ENCODE measurements at regions not wholly inside any gene's neighbourhood (a gene's known extent, or its start where the extent isn't known, plus 50 kb on each side); places are given as distances from the start of the nearest gene placed in this dataset.

GRCh38 chr4:27142841-27143240 is 282.2 kb downstream of the STIM2 start:
- no peaks in the 10 kb centered on the region for H3K27me3 ChIP-seq (replicated peaks; ENCODE audit: insufficient read depth)
- DNase-seq: no peak
- no peak overlapping the region for H3K4me3 ChIP-seq
- WGBS, 2 experiments (ENCODE audit: low coverage in 1 of 2, low lambda C conversion rate in 2 of 2, missing lambda C conversion rate in 2 of 2): 26 to 27% methylated on average over 2 of the region's 2 CpGs
- H4K20me1 ChIP-seq (ENCODE audit: insufficient read depth): no peaks in the 10 kb centered on the region
- no peak overlapping the region for H3K27ac ChIP-seq
- H3K4me1 ChIP-seq (ENCODE audit: insufficient read depth): no peaks in the 10 kb centered on the region
- no peak overlapping the region for H3K4me2 ChIP-seq (ENCODE audit: unreplicated experiment)
- no peaks in the 10 kb centered on the region for H3K79me2 ChIP-seq (ENCODE audit: insufficient read depth)
- TF ChIP-seq EZH2phosphoT487 (IDR thresholded peaks at IDR 0.05; ENCODE audit: insufficient read depth, low read depth) (no peak), EZH2 (IDR thresholded peaks at IDR 0.05; ENCODE audit: insufficient read depth, poor library complexity, severe bottlenecking) (no peak)
- in situ Hi-C loops (cut with MboI): no loop called here
- no peaks in the 10 kb centered on the region for H3K36me3 ChIP-seq (ENCODE audit: low read depth)
- no peaks in the 10 kb centered on the region for H3K9me2 ChIP-seq (ENCODE audit: insufficient read depth)
- no peaks in the 10 kb centered on the region for H3K9me3 ChIP-seq (ENCODE audit: low read depth)
- H3K9ac ChIP-seq: no peak overlapping the region
- H3F3A ChIP-seq (ENCODE audit: insufficient read depth): no peaks in the 10 kb centered on the region
- no peak overlapping the region for H2AFZ ChIP-seq

- peak; percentile 20 for DNase-seq
- WGBS, 2 experiments (ENCODE audit: low coverage in 1 of 2, low lambda C conversion rate in 2 of 2, missing lambda C conversion rate in 2 of 2): 0 to 5% methylated on average over 2 of the region's 2 CpGs
- no peaks in the 10 kb centered on the region for H3K36me3 ChIP-seq (ENCODE audit: low read depth)
- no peaks in the 10 kb centered on the region for H4K20me1 ChIP-seq (ENCODE audit: insufficient read depth)
- H3K27ac ChIP-seq: no peak overlapping the region
- TF ChIP-seq EZH2 (IDR thresholded peaks at IDR 0.05; ENCODE audit: insufficient read depth, poor library complexity, severe bottlenecking) (no peak), EZH2phosphoT487 (IDR thresholded peaks at IDR 0.05; ENCODE audit: insufficient read depth, low read depth) (no peak)
- H3K4me2 ChIP-seq (ENCODE audit: unreplicated experiment): no peak overlapping the region
- no peaks in the 10 kb centered on the region for H3K9me2 ChIP-seq (ENCODE audit: insufficient read depth)
- no peaks in the 10 kb centered on the region for H3K27me3 ChIP-seq (replicated peaks; ENCODE audit: insufficient read depth)
- H3K4me3 ChIP-seq: no peak overlapping the region
- H2AFZ ChIP-seq: no peak overlapping the region
- peaks cover 10% of the 10 kb centered on the region for H3F3A ChIP-seq (ENCODE audit: insufficient read depth)
- peaks cover 18% of the 10 kb centered on the region for H3K4me1 ChIP-seq (ENCODE audit: insufficient read depth)
- no peaks in the 10 kb centered on the region for H3K79me2 ChIP-seq (ENCODE audit: insufficient read depth)
- in situ Hi-C loops (cut with MboI): no loop called here
- H3K9me3 ChIP-seq (ENCODE audit: low read depth): no peaks in the 10 kb centered on the region
- H3K9ac ChIP-seq: no peak overlapping the region
These were observed 285.0 kb downstream of the STIM2 start for GRCh38 chr4:27145597-27145996.

DNA sequence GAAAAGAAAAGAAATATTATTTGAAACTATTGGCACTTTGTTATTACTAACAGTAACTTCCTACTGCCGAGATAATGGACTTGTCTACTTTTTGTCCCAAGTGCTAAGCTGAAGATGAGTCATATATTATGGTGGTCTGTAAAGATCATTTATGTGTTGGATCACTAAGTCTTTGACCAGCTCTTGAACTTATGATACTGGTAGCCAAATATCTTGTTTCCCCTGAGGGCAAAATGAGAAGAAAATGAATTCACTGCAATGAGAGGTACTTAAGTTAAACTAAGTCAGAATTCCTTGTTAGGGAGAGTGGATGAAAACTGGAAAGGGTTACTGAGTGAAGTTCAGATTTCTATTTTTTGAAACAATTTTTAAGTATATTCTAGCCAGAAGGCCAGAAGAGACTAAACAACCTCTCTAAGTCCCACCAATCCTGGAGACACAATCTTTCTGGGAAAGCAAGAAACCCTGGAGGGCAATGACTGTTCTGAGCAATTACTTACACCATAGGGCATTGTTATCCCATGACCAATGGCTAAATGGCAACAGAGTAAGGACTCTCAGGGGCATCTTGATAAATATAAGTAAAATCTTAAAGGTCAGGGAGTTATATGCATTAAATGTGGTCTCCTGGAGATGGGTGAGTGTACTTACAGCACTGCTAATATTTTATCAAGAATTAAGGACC is 287.7 kb downstream of the STIM2 start:
- in situ Hi-C loops (cut with MboI): no loop called here
- H3K27ac ChIP-seq: no peak overlapping the region
- H3K9me2 ChIP-seq (ENCODE audit: insufficient read depth): no peaks in the 10 kb centered on the region
- no peak overlapping the region for H3K4me3 ChIP-seq
- no peaks in the 10 kb centered on the region for H3K36me3 ChIP-seq (ENCODE audit: low read depth)
- no peak overlapping the region for H3K9ac ChIP-seq
- no peak overlapping the region for H2AFZ ChIP-seq
- 16 to 24% methylated on average over 1 of the region's 1 CpG for WGBS, 2 experiments (ENCODE audit: low coverage in 1 of 2, low lambda C conversion rate in 2 of 2, missing lambda C conversion rate in 2 of 2)
- H3K9me3 ChIP-seq (ENCODE audit: low read depth): no peaks in the 10 kb centered on the region
- H3K79me2 ChIP-seq (ENCODE audit: insufficient read depth): no peaks in the 10 kb centered on the region
- peaks cover 20% of the 10 kb centered on the region for H3K4me1 ChIP-seq (ENCODE audit: insufficient read depth)
- peaks cover 10% of the 10 kb centered on the region for H3F3A ChIP-seq (ENCODE audit: insufficient read depth)
- peak; percentile 47 for DNase-seq
- TF ChIP-seq EZH2 (IDR thresholded peaks at IDR 0.05; ENCODE audit: insufficient read depth, poor library complexity, severe bottlenecking): no peak
- TF ChIP-seq EZH2phosphoT487 (IDR thresholded peaks at IDR 0.05; ENCODE audit: insufficient read depth, low read depth): no peak
- no peak overlapping the region for H3K4me2 ChIP-seq (ENCODE audit: unreplicated experiment)
- H4K20me1 ChIP-seq (ENCODE audit: insufficient read depth): no peaks in the 10 kb centered on the region
- H3K27me3 ChIP-seq (replicated peaks; ENCODE audit: insufficient read depth): no peaks in the 10 kb centered on the region

- peak overlapping the region; percentile 14 for H3K4me2 ChIP-seq (ENCODE audit: unreplicated experiment)
- H3K9me3 ChIP-seq (ENCODE audit: low read depth): no peaks in the 10 kb centered on the region
- H3K9ac ChIP-seq: no peak overlapping the region
- peak; percentile 65 for DNase-seq
- no peaks in the 10 kb centered on the region for H4K20me1 ChIP-seq (ENCODE audit: insufficient read depth)
- no peaks in the 10 kb centered on the region for H3K79me2 ChIP-seq (ENCODE audit: insufficient read depth)
- WGBS, 2 experiments (ENCODE audit: low coverage in 1 of 2, low lambda C conversion rate in 2 of 2, missing lambda C conversion rate in 2 of 2): 9 to 27% methylated on average over 2 of the region's 2 CpGs
- H3K27me3 ChIP-seq (replicated peaks; ENCODE audit: insufficient read depth): no peaks in the 10 kb centered on the region
- H3K4me3 ChIP-seq: no peak overlapping the region
- H3K4me1 ChIP-seq (ENCODE audit: insufficient read depth): peaks cover 28% of the 10 kb centered on the region
- TF ChIP-seq EZH2phosphoT487 (IDR thresholded peaks at IDR 0.05; ENCODE audit: insufficient read depth, low read depth): no peak
- TF ChIP-seq EZH2 (IDR thresholded peaks at IDR 0.05; ENCODE audit: insufficient read depth, poor library complexity, severe bottlenecking): no peak
- peaks cover 10% of the 10 kb centered on the region for H3F3A ChIP-seq (ENCODE audit: insufficient read depth)
- no peaks in the 10 kb centered on the region for H3K9me2 ChIP-seq (ENCODE audit: insufficient read depth)
- H3K27ac ChIP-seq: no peak overlapping the region
- in situ Hi-C loops (cut with MboI): no loop called here
- no peaks in the 10 kb centered on the region for H3K36me3 ChIP-seq (ENCODE audit: low read depth)
- no peak overlapping the region for H2AFZ ChIP-seq
These were observed 289.0 kb downstream of the STIM2 start for GRCh38 chr4:27149541-27150212.
